Mesothelial cell of epicardium (in vitro differentiated cells): ENCODE measurements at regions not wholly inside any gene's neighbourhood (a gene's known extent, or its start where the extent isn't known, plus 50 kb on each side); places are given as distances from the start of the nearest gene placed in this dataset.
A peak's percentile ranks its signal among the peaks of the same experiment; 100 is the strongest.
"Not testable (repeated sequence)": the region's sequence is repeated elsewhere in the genome, so short reads cannot be mapped to it uniquely, and the experiment has no call there.

Experiments
- DNase-seq, 2 experiments: peaks; one replicate each; pipeline ENCODE4 v3.0.0; 2021; ENCODE audit warnings: low spot score in 2 of 2; ENCODE audit not compliant: unreplicated experiment in 2 of 2
- H3K27ac Mint-ChIP-seq: 2 replicates; pipeline ENCODE4 v1.8.0; 2021; ENCODE audit warnings: mixed read lengths
- H3K27me3 Mint-ChIP-seq: 2 replicates; pipeline ENCODE4 v1.8.0; 2021; ENCODE audit warnings: low read depth, mixed read lengths
- H3K36me3 Mint-ChIP-seq: 2 replicates; pipeline ENCODE4 v1.8.0; 2021; ENCODE audit warnings: mixed read lengths
- H3K4me1 Mint-ChIP-seq: 2 replicates; pipeline ENCODE4 v1.8.0; 2021; ENCODE audit warnings: mixed read lengths
- H3K4me3 Mint-ChIP-seq: 2 replicates; pipeline ENCODE4 v1.8.0; 2021; ENCODE audit warnings: mild to moderate bottlenecking, moderate library complexity, mixed read lengths
- H3K9me3 Mint-ChIP-seq: 2 replicates; pipeline ENCODE4 v1.8.0; 2021; ENCODE audit warnings: mixed read lengths
- TF ChIP-seq, protein P1 (sequence below): fragments of 200-600 bp; sonication (generic); IDR thresholded peaks from one replicate; pipeline ENCODE4 v1.5.0; 2021; ENCODE audit warnings: antibody characterized with exemption; ENCODE audit not compliant: unreplicated experiment

DNA sequence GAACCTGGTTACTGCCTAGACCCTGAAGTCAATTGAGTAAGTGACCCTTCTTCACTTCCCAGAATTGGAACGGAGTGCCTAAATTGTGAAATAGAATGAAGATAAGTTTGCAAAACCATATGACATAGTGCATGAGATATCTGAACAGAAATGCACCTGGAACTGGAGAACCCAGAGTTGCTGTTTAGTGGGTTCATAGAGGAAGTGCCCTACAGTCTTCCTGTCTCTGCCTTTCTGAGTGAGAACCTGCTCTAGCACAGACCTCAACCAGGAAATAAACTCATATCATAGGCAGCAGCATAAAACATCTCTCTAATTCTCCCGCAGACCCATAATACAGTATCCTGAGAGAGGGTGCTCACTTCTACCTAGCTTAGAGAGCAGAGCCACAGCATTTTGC is 82.9 kb downstream of the EOMES start:
- H3K4me1 Mint-ChIP-seq, result no peaks in the 10 kb centered on the region
- peaks cover 6% of the 10 kb centered on the region for H3K27me3 Mint-ChIP-seq
- TF ChIP-seq, protein P1, sequence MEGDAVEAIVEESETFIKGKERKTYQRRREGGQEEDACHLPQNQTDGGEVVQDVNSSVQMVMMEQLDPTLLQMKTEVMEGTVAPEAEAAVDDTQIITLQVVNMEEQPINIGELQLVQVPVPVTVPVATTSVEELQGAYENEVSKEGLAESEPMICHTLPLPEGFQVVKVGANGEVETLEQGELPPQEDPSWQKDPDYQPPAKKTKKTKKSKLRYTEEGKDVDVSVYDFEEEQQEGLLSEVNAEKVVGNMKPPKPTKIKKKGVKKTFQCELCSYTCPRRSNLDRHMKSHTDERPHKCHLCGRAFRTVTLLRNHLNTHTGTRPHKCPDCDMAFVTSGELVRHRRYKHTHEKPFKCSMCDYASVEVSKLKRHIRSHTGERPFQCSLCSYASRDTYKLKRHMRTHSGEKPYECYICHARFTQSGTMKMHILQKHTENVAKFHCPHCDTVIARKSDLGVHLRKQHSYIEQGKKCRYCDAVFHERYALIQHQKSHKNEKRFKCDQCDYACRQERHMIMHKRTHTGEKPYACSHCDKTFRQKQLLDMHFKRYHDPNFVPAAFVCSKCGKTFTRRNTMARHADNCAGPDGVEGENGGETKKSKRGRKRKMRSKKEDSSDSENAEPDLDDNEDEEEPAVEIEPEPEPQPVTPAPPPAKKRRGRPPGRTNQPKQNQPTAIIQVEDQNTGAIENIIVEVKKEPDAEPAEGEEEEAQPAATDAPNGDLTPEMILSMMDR, result no peak
- H3K4me3 Mint-ChIP-seq, result no peak overlapping the region
- no peaks in the 10 kb centered on the region for H3K36me3 Mint-ChIP-seq
- H3K27ac Mint-ChIP-seq, result no peak overlapping the region
- DNase-seq, result no peak
- H3K9me3 Mint-ChIP-seq, result no peaks in the 10 kb centered on the region

DNA sequence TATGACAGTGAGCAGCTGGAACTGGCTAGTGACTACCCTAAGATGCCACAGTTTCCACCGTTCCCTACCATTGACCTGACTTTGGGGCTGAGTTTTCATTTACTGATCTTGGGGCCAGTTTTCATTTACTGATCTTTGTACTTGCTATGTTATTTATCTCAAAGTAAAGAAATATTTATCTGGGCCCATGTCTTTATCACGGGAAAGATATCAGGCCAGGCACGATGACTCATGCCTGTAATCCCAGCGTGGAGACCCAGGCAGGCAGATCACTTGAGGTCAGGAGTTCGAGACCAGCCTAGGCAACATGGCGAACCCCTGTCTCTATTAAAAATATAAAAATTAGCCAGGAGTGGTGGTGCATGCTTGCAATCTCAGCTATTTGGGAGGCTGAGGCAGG is 83.5 kb downstream of the EOMES start:
- no peak for DNase-seq
- TF ChIP-seq, protein P1, result no peak
- H3K9me3 Mint-ChIP-seq, result no peaks in the 10 kb centered on the region
- peaks cover 6% of the 10 kb centered on the region for H3K27me3 Mint-ChIP-seq
- H3K27ac Mint-ChIP-seq, result no peak overlapping the region
- no peaks in the 10 kb centered on the region for H3K36me3 Mint-ChIP-seq
- no peak overlapping the region for H3K4me3 Mint-ChIP-seq
- no peaks in the 10 kb centered on the region for H3K4me1 Mint-ChIP-seq

DNA sequence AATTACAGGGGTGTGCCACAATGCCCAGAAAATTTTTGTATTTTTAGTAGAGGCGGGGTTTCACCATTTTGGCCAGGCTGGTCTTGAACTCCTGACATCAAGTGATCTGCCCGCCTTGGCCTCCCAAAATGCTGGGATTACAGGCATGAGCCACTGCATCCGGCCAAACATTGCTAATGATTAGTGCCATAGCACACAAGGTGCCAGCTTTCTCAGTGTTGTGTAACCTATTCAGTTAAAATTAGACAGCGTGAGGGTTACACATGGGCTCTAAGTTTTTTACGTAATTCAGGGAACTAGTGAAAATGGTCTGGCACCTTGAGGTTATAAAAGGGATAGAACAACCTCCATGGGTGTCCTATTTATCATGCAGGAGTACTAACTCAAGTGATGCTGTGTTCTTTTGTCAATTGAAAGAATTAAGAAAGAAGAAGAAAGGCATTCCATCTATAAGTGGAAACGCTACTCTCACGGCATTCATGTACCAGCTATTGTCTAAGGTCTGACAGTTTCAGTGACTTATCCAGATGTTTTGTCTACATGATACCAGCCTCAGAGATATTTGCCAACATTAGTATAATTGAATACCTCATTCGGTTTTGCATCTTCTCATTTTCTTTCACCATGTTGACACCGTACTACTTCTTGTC is 84.7 kb downstream of the EOMES start:
- H3K4me3 Mint-ChIP-seq, result no peak overlapping the region
- H3K27ac Mint-ChIP-seq, result no peak overlapping the region
- no peak for DNase-seq
- H3K36me3 Mint-ChIP-seq, result no peaks in the 10 kb centered on the region
- TF ChIP-seq, protein P1, result no peak
- H3K4me1 Mint-ChIP-seq, result peaks cover 5% of the 10 kb centered on the region
- H3K27me3 Mint-ChIP-seq, result no peaks in the 10 kb centered on the region
- no peaks in the 10 kb centered on the region for H3K9me3 Mint-ChIP-seq

DNA sequence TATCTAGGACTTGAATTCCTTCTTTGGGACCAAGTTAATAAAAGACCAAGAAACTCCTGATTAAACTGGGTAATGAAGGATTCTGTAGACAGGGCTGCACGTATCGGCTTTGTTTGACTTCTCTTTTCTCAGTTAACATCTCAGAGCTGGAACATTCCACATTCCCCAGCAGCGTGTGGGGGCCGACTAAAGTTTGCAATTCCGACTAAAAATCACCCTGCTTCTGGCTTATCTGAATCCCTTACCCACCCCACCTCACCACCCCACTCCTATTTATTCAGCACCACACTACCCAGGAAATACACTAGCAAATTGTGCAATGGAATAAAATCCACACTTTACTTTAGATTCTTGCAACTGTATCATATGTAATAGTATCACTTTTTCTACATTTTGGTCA is 87.1 kb downstream of the EOMES start:
- not testable (repeated sequence) for H3K27me3 Mint-ChIP-seq, DNase-seq, H3K36me3 Mint-ChIP-seq, H3K9me3 Mint-ChIP-seq, H3K27ac Mint-ChIP-seq, H3K4me3 Mint-ChIP-seq, H3K4me1 Mint-ChIP-seq

DNA sequence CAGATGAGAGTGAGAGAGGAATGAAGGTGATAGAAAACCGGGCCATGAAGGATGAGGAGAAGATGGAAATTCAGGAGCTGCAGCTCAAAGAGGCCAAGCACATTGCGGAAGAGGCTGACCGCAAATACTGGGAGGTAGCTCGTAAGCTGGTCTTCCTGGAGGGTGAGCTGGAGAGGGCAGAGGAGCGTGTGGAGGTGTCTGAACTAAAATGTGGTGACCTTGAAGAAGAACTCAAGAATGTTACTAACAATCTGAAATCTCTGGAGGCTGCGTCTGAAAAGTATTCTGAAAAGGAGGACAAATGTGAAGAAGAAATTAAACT is 88.9 kb downstream of the EOMES start:
- Mint-ChIP-seq H3K4me3 (peak overlapping the region; percentile 65), H3K4me1 (peaks cover 5% of the 10 kb centered on the region), H3K9me3 (no peaks in the 10 kb centered on the region), H3K27me3 (no peaks in the 10 kb centered on the region), H3K36me3 (no peaks in the 10 kb centered on the region), H3K27ac (peak overlapping the region; percentile 29)
- TF ChIP-seq, protein P1, result no peak
- no peak for DNase-seq

DNA sequence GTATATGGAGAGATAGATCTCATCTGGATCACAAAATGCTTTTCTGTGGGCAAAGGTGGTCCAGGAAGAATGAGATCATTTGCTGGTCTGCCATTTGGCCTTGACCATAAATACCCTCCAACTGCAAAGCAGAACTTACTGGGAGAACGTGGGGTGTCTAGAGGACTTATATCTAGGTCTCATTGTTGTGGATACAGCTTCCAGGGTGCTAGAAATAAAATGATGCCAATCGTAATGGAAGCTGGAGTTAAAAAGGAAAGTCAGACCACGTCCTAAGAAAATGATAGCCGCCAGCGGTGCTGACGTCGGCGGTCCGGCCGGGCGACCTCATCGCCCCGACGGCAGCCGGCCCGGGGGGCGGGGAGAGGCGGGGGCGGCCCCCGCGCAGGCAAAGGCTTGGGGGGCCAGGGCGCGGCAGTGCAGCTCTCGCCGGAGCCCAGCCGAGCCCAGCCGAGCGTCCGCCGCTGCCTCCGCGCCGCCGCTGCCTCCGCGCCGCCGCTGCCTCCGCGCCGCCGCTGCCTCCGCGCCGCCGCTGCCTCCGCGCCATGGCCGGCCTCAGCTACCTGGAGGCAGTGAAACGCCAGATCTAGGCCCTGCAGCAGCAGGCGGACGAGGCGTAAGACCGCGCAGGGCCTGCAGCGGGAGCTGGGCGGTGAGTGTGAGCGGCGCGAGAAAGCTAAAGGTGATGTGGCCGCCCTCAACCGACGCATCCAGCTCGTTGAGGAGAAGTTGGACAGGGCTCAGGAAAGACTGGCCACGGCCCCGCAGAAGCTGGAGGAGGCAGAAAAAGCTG is 89.5 kb downstream of the EOMES start:
- Mint-ChIP-seq H3K27ac (peak overlapping the region; percentile 29), H3K4me1 (peaks cover 5% of the 10 kb centered on the region), H3K4me3 (peak overlapping the region; percentile 65), H3K27me3 (no peaks in the 10 kb centered on the region), H3K9me3 (no peaks in the 10 kb centered on the region), H3K36me3 (no peaks in the 10 kb centered on the region)
- TF ChIP-seq, protein P1, result no peak
- DNase-seq, result no peak
